Medulla oblongata (tissue), 1 donor: ENCODE measurements at regions not wholly inside any gene's neighbourhood (a gene's known extent, or its start where the extent isn't known, plus 50 kb on each side); places are given as distances from the start of the nearest gene placed in this dataset.
"Not testable (repeated sequence)": the region's sequence is repeated elsewhere in the genome, so short reads cannot be mapped to it uniquely, and the experiment has no call there.

Experiments
- DNase-seq: peaks from one replicate; pipeline ENCODE4 v3.0.0-alpha.2; 2015; ENCODE audit errors: extremely low spot score

DNA sequence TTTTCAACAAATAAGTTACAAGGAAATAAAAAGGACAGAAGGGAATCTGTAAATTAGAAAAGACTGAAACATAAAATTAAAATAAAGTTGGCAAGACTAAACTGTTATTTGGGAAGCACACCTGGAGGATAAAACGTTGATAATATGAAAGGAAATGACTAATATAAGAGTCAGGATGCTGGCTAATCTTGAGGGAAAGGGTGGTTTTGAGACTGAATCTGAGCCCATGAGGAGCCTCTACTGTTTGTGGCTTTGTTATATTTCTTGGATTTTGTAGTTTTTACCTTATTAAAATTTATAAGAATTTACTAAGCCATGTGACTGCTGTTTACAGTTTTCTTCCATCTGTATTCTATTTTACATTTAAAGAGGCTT, 718.0 kb upstream of the SPRY2 start:
- DNase-seq = no peak

GRCh38 chr13:81058211-81058915, 717.4 kb upstream of the SPRY2 start:
- no peak for DNase-seq

GRCh38 chr13:81051873-81052272, 710.9 kb upstream of the SPRY2 start:
- peak; percentile 12 for DNase-seq

DNA sequence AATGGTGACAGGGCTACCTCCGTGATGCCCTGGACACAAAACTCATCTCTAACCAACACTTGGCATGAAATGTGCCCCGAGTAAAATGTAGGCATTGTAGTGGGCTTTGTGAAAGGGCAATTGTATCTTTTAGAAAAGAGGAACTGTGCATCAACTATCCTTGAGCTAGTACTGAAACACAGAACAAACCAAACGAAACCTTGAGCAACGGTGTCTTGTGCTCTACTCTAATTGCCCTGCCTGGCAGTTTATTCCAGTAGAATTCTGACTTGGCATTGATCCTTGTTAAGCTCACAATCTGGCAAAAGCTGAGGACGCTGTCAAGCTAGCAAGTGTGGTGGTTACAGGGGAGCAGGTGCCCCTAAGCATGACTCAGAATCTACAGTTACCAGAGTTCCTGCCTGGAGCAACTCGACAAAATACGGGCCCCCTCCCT, 707.1 kb upstream of the SPRY2 start:
- DNase-seq = peak; percentile 85

DNA sequence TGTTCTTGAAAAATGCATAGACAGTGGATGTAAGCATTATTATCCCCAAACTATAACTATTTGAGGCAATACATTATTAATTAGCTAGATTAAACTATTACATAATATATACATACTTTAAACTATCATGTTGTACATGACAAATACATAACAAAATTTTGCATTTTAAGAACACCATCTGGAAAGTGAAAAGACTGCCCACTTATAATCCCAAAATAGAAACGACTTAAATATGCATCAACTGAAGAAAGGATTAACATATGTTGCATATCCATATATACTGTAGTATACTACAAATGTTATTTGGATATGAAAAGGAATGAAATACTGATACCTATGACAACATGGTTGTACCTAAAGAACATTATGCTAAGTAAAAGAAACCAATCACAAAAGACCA, 700.8 kb upstream of the SPRY2 start:
- DNase-seq = no peak

- no peak for DNase-seq
Observed at GRCh38 chr13:81031996-81032395, 691.1 kb upstream of the SPRY2 start.

- no peak for DNase-seq
Observed at GRCh38 chr13:81025091-81025490, 684.2 kb upstream of the SPRY2 start.

DNA sequence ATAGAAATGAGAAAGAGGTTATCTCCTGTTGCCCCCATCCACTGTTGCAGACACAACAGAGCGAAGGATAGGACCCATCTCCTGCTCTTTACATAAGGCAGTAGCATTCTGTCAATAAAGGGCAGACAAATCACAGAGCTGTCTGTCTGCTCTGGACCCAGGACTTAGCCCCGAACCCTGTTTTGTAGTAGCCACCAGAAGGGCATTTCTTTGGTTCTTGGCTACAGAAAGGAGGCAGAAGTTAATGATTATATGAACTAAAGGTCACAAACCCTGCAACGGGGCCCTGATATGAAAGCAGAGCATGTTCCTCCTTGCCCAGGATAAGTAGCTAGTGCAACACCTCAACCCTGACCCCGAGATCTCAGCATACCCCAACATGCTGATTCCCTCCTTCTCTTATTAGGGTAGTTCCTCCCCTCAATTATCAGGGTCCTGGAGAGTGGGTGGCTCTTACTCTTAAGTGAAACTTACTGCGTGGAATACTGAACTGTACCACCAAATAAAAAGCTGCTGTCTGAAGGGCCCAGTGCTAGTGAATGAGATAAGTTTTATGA, 680.4 kb upstream of the SPRY2 start:
- DNase-seq = no peak

DNA sequence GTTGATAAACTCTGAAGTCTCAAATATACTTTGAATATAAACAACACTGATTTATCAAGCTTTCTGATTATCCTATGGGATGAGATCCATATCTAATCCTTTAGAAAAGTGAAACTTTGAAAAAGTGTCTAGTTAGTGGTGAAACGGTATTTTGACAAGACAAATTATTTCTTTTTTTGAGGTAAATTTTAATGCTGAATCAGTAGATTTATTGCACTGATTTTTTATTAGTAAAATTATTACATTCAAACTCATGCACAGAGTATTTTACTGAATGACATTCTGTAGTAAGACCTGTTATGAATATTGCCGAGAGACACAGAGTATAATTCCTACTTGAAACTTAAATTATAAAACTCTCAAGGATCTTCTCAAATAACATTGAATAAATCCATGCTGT, 679.1 kb upstream of the SPRY2 start:
- DNase-seq = no peak

GRCh38 chr13:81018936-81019335, 678.0 kb upstream of the SPRY2 start:
- no peak for DNase-seq

DNA sequence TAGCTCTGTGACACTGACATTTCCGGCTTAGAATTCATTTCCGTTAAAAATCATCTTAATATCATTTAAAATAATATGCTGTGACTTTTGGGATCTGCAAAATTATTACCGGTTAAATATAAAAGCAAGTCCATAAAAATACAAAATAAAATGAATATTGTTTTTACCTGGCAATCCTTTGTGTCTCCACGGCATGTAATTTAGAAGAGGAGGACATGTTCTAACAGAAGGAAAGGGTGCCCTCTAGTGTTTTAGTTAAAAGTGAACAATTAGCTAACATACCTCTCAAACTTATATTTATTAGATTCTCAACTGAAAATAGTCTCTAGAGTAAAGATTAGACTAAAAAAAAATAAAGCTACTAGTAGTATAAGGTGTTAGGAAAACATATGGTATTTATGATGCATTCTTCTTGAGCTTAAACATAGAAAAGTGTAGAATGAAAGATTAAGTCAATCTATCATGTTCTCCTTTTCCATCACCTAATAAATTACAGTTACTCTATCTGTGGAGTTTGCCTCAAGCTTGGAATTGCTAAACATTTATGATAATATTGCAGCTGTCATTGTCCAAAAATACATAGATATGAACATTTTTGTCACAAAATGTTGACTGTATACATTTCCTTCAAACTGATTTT, 676.7 kb upstream of the SPRY2 start:
- DNase-seq = peak; percentile 76

DNA sequence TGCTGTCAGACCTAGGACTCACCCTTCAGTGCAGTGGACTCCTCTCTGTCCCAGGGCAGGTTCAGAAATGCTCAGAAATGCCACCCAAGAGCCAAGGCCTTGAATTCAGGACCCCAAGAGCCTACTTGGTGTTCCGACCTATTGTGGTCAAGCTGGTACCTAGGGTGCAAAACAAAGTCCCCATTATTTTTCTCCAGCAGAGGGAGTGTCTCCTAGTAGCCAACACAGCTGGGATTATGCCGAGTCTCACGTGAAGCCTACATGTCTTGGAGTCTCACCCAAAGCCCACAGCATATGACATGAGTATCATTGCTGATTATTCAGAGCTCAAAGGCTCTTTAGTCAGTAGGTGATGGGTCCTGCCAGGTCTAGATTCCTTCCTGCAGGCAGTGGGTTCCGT, 671.1 kb upstream of the SPRY2 start:
- DNase-seq = no peak

GRCh38 chr13:81001828-81002385, 661.0 kb upstream of the SPRY2 start:
- no peak for DNase-seq

GRCh38 chr13:80998603-80999002, 657.7 kb upstream of the SPRY2 start:
- DNase-seq = not testable (repeated sequence)

DNA sequence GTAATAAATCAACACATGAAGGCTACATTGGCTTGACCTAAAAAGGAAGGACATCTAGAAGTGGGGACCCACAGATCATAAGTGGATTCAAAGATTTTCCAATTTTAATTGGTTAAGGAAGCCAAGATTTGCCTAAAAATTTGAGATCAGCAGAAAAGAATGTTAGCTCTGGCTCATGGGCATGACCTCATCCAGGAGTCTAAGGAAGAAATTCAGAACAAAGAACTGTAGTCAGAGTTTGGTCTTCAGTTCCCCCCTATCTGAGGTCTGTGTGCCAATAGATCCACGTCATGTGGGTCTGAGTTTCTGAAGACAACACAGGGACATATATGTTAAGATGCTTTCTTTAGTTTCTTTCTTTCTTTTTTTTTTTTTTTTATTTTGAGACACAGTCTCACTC, 648.8 kb upstream of the SPRY2 start:
- no peak for DNase-seq

DNA sequence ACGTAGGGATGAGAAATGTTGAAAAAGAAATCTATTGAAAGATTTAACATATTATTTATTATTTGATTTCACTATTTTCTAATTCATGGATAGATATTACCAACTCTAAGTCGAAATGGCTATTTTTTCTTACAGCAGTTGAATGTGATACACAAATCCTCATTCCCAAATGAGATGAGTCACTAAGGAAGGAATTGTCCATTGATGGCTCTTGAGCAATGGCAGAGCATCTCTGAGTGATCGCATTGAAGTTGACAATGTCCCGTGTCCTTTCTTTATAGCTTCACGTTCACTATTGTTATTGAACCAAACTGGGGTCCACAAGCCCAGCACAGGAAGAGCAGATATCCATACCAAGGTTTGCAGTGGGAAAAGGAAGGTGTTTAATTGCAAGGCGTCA, 648.3 kb upstream of the SPRY2 start:
- DNase-seq = no peak

DNA sequence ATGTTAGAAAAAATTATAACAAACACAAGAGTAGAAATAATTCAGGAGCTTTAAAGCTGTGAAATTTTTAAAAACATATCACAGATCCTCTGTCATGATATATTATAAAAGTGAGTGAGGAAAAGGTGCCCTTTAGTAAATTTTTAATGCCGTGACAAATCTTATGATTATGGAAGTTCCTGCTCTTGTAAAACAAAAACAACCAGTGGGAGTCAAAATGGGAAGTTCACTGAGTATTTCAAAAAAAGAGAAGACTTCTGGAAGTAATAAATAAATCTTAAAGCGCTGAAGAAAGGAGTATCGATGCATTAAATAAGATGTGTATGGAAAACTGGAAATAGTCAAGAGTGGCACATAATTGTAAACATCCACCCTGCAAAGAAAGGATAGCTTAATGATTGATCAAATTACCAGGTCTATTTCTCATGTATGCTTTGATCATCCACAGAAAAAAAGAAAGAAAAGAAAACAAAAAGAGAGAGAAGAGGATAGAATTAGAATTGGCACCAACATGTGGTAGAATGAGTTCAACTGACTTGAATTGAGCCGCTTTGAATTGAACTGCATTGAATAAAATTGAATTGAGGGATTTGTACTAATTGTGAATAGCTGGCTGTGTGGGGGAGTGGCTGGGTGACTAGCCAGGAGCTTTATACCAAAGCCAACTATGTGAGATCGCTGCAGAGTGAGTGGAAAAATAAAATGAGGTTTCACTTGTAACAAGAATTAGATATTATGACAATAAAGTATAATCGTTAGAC, 647.6 kb upstream of the SPRY2 start:
- DNase-seq = peak; percentile 45

- peak; percentile 85 for DNase-seq
Observed at GRCh38 chr13:80979035-80979641, 638.2 kb upstream of the SPRY2 start.

GRCh38 chr13:80977168-80977567, 636.2 kb upstream of the SPRY2 start:
- no peak for DNase-seq

- DNase-seq = no peak
Observed at GRCh38 chr13:80975903-80976302, 635.0 kb upstream of the SPRY2 start.

DNA sequence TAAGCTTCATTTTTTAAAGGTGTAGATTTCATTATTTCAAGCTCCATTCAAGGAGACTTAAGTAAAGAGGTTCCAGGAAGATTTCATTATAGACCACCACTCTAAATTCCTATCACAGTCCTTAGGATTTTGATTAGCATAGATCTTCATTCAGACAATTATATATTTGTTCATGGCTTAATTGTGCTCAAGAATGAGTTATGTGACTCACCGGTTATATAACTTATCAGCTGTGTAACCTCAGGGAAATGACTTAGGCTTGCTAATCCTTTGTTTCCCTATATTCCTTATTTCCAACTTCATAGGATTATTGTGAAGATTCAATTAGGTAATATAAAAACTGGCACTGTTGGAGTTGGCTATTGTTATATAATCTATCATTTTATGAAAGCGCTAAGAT, 632.8 kb upstream of the SPRY2 start:
- no peak for DNase-seq
